Gastrocnemius medialis (tissue), 4 donors: ENCODE measurements at regions not wholly inside any gene's neighbourhood (a gene's known extent, or its start where the extent isn't known, plus 50 kb on each side); places are given as distances from the start of the nearest gene placed in this dataset.

Experiments used
- ATAC-seq, 2 donors: fragments of 150-250 bp; one replicate each; pipeline ENCODE4 v1.9.1; 2016
- DNase-seq, 2 donors: peaks; one replicate each; pipeline ENCODE4 v3.0.0-alpha.2; 2019
- H3K27ac ChIP-seq, 4 donors: fragments of 200-600 bp; sonication (generic); 1 replicate in 1 of 4; 2 replicates in 3 of 4; pipeline ENCODE4 v1.5.1; 2016 to 2018; ENCODE audit warnings: mild to moderate bottlenecking in 2 of 4, moderate library complexity in 1 of 4
- H3K27me3 ChIP-seq, 3 donors: fragments of 200-600 bp; sonication (generic) in 2 of 3; 1 replicate in 1 of 3; 2 replicates in 2 of 3; pipeline versions ENCODE4 v1.5.1 to v1.6.0; 2016 to 2019; ENCODE audit warnings: mild to moderate bottlenecking in 1 of 3, moderate library complexity in 1 of 3
- H3K36me3 ChIP-seq, 2 donors: fragments of 200-600 bp; sonication (generic) in 1 of 2; one replicate each; pipeline ENCODE4 v1.5.1; 2017 to 2018
- H3K4me1 ChIP-seq, 2 donors: fragments of 200-600 bp; sonication (generic) in 1 of 2; one replicate each; pipeline ENCODE4 v1.5.1; 2016 to 2017; ENCODE audit warnings: mild to moderate bottlenecking in 2 of 2
- H3K4me3 ChIP-seq, 4 donors: fragments of 200-600 bp; sonication (generic) in 3 of 4; 1 replicate in 1 of 4; 2 replicates in 3 of 4; pipeline ENCODE4 v1.5.1; 2016 to 2019; ENCODE audit warnings: mild to moderate bottlenecking in 2 of 4
- H3K9me3 ChIP-seq, 3 donors: fragments of 200-600 bp; sonication (generic) in 2 of 3; 1 replicate in 1 of 3; 2 replicates in 2 of 3; pipeline ENCODE4 v1.5.1; 2016 to 2019
- CTCF ChIP-seq, 5 experiments: fragments of 450-650 bp in 3 of 5; fragments of 200-600 bp in 2 of 5; sonication (generic) in 2 of 5; IDR thresholded peaks in 4 of 5; conservative IDR thresholded peaks in 1 of 5; 1 replicate in 4 of 5; 2 replicates in 1 of 5; pipeline ENCODE4 v1.5.1; 2016 to 2019; ENCODE audit warnings: antibody characterized with exemption in 5 of 5, mild to moderate bottlenecking in 3 of 5, moderate library complexity in 3 of 5
- POLR2A ChIP-seq, 2 donors: fragments of 450-650 bp; IDR thresholded peaks; one replicate each; pipeline ENCODE4 v1.6.1; 2017; ENCODE audit warnings: antibody characterized with exemption in 2 of 2, mild to moderate bottlenecking in 2 of 2, moderate library complexity in 2 of 2
- in situ Hi-C, 4 donors: fragments of 200-750 bp; cut with MboI; loops; one replicate each; pipeline versions ENCODE4 v1.15.0 to v1.8.0; 2017; ENCODE audit warnings: low sequenced_read_pairs in 4 of 4
- intact Hi-C: fragments of 100-400 bp; cut with DNase I; formaldehyde crosslinking; loops from one replicate; pipeline ENCODE4 v1.15.1; 2023; ENCODE audit warnings: low total_unique reads

- no peak overlapping the region for H3K27ac ChIP-seq
- no peak overlapping the region for H3K4me3 ChIP-seq
- in situ Hi-C loops (no loop called here), intact Hi-C loops (no loop called here)
- no peaks in the 10 kb centered on the region for H3K27me3 ChIP-seq
- DNase-seq (no peak), ATAC-seq (no peak)
- no peaks in the 10 kb centered on the region for H3K9me3 ChIP-seq
- H3K4me1 ChIP-seq, result no peaks in the 10 kb centered on the region
- TF ChIP-seq CTCF (IDR thresholded peaks at IDR 0.05 in 4 of 5, conservative IDR thresholded peaks at IDR 0.05 in 1 of 5) (no peak), POLR2A (IDR thresholded peaks at IDR 0.05) (no peak)
- H3K36me3 ChIP-seq, result no peaks in the 10 kb centered on the region
Measured at GRCh38 chr20:23193801-23194384, 107.8 kb upstream of the CD93 start.

GRCh38 chr20:23192469-23192868, 106.3 kb upstream of the CD93 start:
- TF ChIP-seq POLR2A (IDR thresholded peaks at IDR 0.05) (no peak), CTCF (IDR thresholded peaks at IDR 0.05 in 4 of 5, conservative IDR thresholded peaks at IDR 0.05 in 1 of 5) (no peak)
- intact Hi-C loops, result no loop called here
- Histone ChIP-seq H3K36me3 (no peaks in the 10 kb centered on the region), H3K4me1 (no peaks in the 10 kb centered on the region), H3K4me3 (no peak overlapping the region), H3K27me3 (no peaks in the 10 kb centered on the region), H3K27ac (no peak overlapping the region), H3K9me3 (no peaks in the 10 kb centered on the region)
- no peak for DNase-seq
- ATAC-seq, result no peak
- in situ Hi-C loops, result no loop called here

GRCh38 chr20:23190557-23190956, 104.4 kb upstream of the CD93 start:
- H3K4me3 ChIP-seq, result no peak overlapping the region
- no peak overlapping the region for H3K27ac ChIP-seq
- no peaks in the 10 kb centered on the region for H3K9me3 ChIP-seq
- TF ChIP-seq POLR2A (IDR thresholded peaks at IDR 0.05), result no peak
- TF ChIP-seq CTCF (IDR thresholded peaks at IDR 0.05 in 4 of 5, conservative IDR thresholded peaks at IDR 0.05 in 1 of 5), result no peak
- intact Hi-C loops, result no loop called here
- H3K4me1 ChIP-seq, result no peaks in the 10 kb centered on the region
- no peaks in the 10 kb centered on the region for H3K27me3 ChIP-seq
- ATAC-seq (no peak), DNase-seq (no peak)
- H3K36me3 ChIP-seq, result no peaks in the 10 kb centered on the region
- in situ Hi-C loops, result no loop called here

- Histone ChIP-seq H3K27me3 (no peaks in the 10 kb centered on the region), H3K36me3 (no peaks in the 10 kb centered on the region), H3K9me3 (no peaks in the 10 kb centered on the region), H3K4me1 (no peaks in the 10 kb centered on the region), H3K4me3 (no peak overlapping the region), H3K27ac (no peak overlapping the region)
- intact Hi-C loops (loop anchor here (5.0 kb wide), 1 partner anchor 498 kb away; no protein-coding TSS in a partner anchor), in situ Hi-C loops (no loop called here)
- ATAC-seq (no peak), DNase-seq (no peak)
- TF ChIP-seq POLR2A (IDR thresholded peaks at IDR 0.05) (no peak), CTCF (IDR thresholded peaks at IDR 0.05 in 4 of 5, conservative IDR thresholded peaks at IDR 0.05 in 1 of 5) (no peak)
Measured at GRCh38 chr20:23189854-23190253, 103.7 kb upstream of the CD93 start.

- DNase-seq (no peak), ATAC-seq (no peak)
- no peak for TF ChIP-seq POLR2A (IDR thresholded peaks at IDR 0.05)
- no peak for TF ChIP-seq CTCF (IDR thresholded peaks at IDR 0.05 in 4 of 5, conservative IDR thresholded peaks at IDR 0.05 in 1 of 5)
- no peak overlapping the region for H3K4me3 ChIP-seq
- H3K9me3 ChIP-seq, result no peaks in the 10 kb centered on the region
- no peaks in the 10 kb centered on the region for H3K36me3 ChIP-seq
- no peaks in the 10 kb centered on the region for H3K27me3 ChIP-seq
- intact Hi-C loops, result loop anchor here (5.0 kb wide), 1 partner anchor 497 kb away; no protein-coding TSS in a partner anchor
- H3K27ac ChIP-seq, result no peak overlapping the region
- in situ Hi-C loops, result no loop called here
- no peaks in the 10 kb centered on the region for H3K4me1 ChIP-seq
Measured at GRCh38 chr20:23189341-23189740, 103.2 kb upstream of the CD93 start.
